ENCODE measurements at regions not wholly inside any gene's neighbourhood (a gene's known extent, or its start where the extent isn't known, plus 50 kb on each side); places are given as distances from the start of the nearest gene placed in this dataset.
A peak's percentile ranks its signal among the peaks of the same experiment; 100 is the strongest.
"Not testable (repeated sequence)": the region's sequence is repeated elsewhere in the genome, so short reads cannot be mapped to it uniquely, and the experiment has no call there.

DNA sequence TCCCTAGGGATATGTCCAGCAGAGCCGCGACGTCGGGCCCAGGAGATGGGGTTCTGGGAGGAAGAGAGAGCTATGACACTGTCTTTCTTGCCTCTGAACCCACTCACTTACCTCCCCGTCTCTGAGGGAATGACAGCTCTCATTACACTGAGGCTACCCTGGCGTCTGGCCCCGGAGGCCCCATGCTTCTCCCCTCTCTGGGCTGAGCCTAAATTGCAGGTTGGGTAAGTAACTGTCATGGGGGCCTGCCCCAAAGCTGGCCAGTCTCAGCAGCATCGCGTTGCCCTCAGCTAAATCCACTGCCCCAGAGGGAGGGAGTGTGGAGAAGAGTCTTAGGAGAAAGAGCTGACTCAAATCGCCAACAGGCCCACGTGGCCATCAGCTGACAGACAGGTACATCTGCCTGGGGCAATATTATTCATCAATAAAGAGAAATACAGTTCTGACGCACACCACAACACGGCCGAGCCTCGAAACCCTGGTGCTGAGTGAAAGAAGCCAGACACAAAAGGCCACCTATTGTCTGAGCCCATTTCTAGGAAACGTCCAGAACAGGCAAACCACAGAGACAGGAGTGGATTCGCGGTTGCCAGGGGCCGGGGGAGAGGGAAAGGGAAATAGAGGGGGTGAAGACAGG is 156.4 kb downstream of the C16orf95 start:
- DNase-seq: no peak
- Mint-ChIP-seq H3K4me3 (no peak overlapping the region), H3K9me3 (peaks cover 28% of the 10 kb centered on the region), H3K27me3 (ENCODE audit: low read depth, poor library complexity) (peaks cover 15% of the 10 kb centered on the region), H3K36me3 (ENCODE audit: low read depth) (peaks cover 13% of the 10 kb centered on the region), H3K4me1 (peaks cover 29% of the 10 kb centered on the region), H3K27ac (no peak overlapping the region)
- TF ChIP-seq, protein P1, sequence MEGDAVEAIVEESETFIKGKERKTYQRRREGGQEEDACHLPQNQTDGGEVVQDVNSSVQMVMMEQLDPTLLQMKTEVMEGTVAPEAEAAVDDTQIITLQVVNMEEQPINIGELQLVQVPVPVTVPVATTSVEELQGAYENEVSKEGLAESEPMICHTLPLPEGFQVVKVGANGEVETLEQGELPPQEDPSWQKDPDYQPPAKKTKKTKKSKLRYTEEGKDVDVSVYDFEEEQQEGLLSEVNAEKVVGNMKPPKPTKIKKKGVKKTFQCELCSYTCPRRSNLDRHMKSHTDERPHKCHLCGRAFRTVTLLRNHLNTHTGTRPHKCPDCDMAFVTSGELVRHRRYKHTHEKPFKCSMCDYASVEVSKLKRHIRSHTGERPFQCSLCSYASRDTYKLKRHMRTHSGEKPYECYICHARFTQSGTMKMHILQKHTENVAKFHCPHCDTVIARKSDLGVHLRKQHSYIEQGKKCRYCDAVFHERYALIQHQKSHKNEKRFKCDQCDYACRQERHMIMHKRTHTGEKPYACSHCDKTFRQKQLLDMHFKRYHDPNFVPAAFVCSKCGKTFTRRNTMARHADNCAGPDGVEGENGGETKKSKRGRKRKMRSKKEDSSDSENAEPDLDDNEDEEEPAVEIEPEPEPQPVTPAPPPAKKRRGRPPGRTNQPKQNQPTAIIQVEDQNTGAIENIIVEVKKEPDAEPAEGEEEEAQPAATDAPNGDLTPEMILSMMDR (IDR thresholded peaks at IDR 0.05): no peak

DNA sequence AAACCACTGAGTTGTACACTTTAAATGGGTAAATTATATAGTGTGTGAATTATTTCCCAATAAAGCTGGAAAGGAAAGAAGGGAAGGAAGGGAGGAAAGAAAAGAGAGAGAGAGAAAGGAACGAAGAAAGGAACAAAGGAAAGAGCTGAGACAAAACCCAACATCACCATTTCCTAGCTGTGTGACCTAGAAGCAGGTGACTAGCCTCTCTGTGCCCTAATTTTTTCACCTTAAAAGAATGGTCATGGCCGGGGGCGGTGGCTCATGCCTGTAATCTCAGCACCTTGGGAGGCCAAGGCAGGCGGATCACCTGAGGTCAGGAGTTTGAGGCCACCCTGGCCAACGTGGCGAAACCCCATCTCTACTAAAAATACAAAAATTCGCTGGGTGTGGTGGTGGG is 155.8 kb downstream of the C16orf95 start:
- peaks cover 28% of the 10 kb centered on the region for H3K9me3 Mint-ChIP-seq
- not testable (repeated sequence) for H3K27ac Mint-ChIP-seq, H3K4me3 Mint-ChIP-seq, DNase-seq
- peaks cover 13% of the 10 kb centered on the region for H3K36me3 Mint-ChIP-seq (ENCODE audit: low read depth)
- H3K27me3 Mint-ChIP-seq (ENCODE audit: low read depth, poor library complexity): peaks cover 12% of the 10 kb centered on the region
- peaks cover 35% of the 10 kb centered on the region for H3K4me1 Mint-ChIP-seq

DNA sequence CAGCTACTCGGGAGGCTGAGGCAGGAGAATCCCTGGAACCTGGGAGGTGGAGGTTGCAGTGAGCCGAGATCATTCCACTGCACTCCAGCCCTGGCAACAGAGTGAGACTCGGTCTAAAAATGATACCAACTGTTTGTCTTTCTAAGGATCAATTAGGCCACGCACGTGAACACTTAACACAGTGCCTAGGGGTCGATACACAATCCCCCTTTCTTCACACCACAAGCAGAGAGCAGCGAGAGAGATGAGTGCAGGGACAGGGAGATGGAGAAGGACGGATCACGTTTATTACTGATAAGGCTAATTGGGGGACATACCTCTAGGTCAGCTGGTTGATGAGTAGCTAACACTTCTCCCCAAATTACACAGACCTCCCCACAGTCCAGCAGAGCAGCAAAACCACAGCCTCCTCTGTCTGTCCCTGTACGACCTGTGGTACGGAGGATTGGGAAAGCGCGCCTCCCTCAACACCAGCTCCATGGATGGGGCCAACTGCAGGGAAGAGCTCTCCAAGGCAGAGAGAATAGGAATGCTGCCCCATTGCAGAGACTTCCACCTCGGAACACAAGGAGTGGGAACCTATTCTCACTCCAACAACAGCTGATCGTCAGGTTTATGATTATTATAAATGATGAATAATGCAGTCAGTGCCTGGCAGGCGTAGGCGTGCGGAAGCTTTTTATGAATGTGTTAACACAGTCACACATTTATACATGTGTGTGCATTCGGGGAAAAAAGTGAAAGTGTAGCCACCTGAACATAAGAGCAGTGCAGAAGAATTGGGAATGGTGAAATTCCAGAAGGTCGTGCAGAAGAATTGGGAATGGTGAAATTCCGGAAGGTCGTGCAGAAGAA is 155.1 kb downstream of the C16orf95 start:
- Mint-ChIP-seq H3K4me1 (peaks cover 39% of the 10 kb centered on the region), H3K9me3 (peaks cover 30% of the 10 kb centered on the region), H3K36me3 (ENCODE audit: low read depth) (peaks cover 13% of the 10 kb centered on the region), H3K27me3 (ENCODE audit: low read depth, poor library complexity) (peaks cover 12% of the 10 kb centered on the region), H3K4me3 (no peak overlapping the region), H3K27ac (peak overlapping the region; percentile 44)
- no peak for DNase-seq
- TF ChIP-seq, protein P1 (IDR thresholded peaks at IDR 0.05): no peak

DNA sequence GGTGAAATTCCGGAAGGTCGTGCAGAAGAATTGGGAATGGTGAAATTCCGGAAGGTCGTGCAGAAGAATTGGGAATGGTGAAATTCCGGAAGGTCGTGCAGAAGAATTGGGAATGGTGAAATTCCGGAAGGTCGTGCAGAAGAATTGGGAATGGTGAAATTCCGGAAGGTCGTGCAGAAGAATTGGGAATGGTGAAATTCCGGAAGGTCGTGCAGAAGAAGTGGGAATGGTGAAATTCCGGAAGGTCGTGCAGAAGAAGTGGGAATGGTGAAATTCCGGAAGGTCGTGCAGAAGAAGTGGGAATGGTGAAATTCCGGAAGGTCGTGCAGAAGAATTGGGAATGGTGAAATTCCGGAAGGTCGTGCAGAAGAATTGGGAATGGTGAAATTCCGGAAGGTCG is 154.4 kb downstream of the C16orf95 start:
- not testable (repeated sequence) for H3K4me3 Mint-ChIP-seq, DNase-seq, H3K27ac Mint-ChIP-seq
- H3K4me1 Mint-ChIP-seq: peaks cover 45% of the 10 kb centered on the region
- peaks cover 35% of the 10 kb centered on the region for H3K9me3 Mint-ChIP-seq
- H3K36me3 Mint-ChIP-seq (ENCODE audit: low read depth): peaks cover 17% of the 10 kb centered on the region
- H3K27me3 Mint-ChIP-seq (ENCODE audit: low read depth, poor library complexity): peaks cover 11% of the 10 kb centered on the region

DNA sequence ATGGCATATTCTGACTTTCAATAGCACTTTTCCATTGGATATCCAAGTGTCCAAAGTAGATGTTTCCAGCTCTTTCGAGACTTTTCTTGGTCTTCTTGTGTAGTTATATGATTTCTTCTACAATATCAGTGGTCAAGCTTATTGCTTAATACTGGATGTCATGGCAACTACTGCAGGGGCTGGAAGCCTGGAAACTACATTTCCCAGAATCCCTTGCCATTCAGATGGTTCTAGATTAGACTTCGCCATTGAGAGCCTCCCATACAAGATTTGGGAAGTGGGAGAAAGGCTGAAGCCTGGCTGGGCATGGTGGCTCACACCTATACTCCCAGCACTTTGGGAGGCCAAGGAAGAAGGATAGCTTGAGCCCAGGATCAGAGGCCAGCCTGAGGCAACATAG is 153.6 kb downstream of the C16orf95 start:
- peaks cover 47% of the 10 kb centered on the region for H3K4me1 Mint-ChIP-seq
- H3K9me3 Mint-ChIP-seq: peaks cover 36% of the 10 kb centered on the region
- peaks cover 15% of the 10 kb centered on the region for H3K36me3 Mint-ChIP-seq (ENCODE audit: low read depth)
- TF ChIP-seq, protein P1 (IDR thresholded peaks at IDR 0.05): no peak
- no peak overlapping the region for H3K27ac Mint-ChIP-seq
- peaks cover 12% of the 10 kb centered on the region for H3K27me3 Mint-ChIP-seq (ENCODE audit: low read depth, poor library complexity)
- no peak overlapping the region for H3K4me3 Mint-ChIP-seq
- DNase-seq: no peak

DNA sequence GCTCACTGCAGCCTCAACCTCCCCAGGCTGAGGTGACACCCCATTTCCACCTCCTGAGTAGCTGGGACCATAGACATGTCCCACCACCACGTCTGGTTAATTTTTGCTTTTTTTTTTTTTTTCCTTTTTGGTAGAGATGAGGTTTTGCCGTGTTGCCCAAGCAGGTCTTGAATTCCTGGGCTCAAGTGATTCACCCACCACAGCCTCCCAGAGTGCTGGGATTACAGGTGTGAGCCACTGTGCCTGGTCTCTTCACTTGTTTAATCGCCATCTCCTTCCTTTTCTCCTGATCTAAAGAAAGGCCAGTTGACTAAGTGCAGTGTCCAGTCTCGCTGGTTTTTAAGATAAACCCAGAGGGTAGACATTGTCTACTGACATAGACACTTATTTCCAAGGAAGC is 152.0 kb downstream of the C16orf95 start:
- Mint-ChIP-seq H3K4me3 (no peak overlapping the region), H3K36me3 (ENCODE audit: low read depth) (peaks cover 12% of the 10 kb centered on the region)
- TF ChIP-seq, protein P1 (IDR thresholded peaks at IDR 0.05): no peak

More for the DNA sequence above, 152.0 kb downstream of the C16orf95 start:
- peaks cover 51% of the 10 kb centered on the region for H3K4me1 Mint-ChIP-seq
- H3K9me3 Mint-ChIP-seq: peaks cover 30% of the 10 kb centered on the region
- DNase-seq: no peak
- H3K27ac Mint-ChIP-seq: no peak overlapping the region
- H3K27me3 Mint-ChIP-seq (ENCODE audit: low read depth, poor library complexity): peaks cover 7% of the 10 kb centered on the region

All from nephron progenitor cell (in vitro differentiated cells).